Kidney (tissue), 13 donors: ENCODE measurements at regions not wholly inside any gene's neighbourhood (a gene's known extent, or its start where the extent isn't known, plus 50 kb on each side); places are given as distances from the start of the nearest gene placed in this dataset.

Experiments used
- DNase-seq, 5 donors: peaks; one replicate each; pipeline ENCODE4 v3.0.0-alpha.2; 2013 to 2020
- FAIRE-seq: peaks from 2 replicates; lab custom pipeline; 2012; peaks lifted over from hg19 to GRCh38; lab: Jason Lieb, UNC
- H3K27ac ChIP-seq, 2 donors: one replicate each; pipeline ENCODE4 v1.7.0; 2013; ENCODE audit warnings: low read depth in 2 of 2, low read length in 2 of 2, inconsistent platforms in 1 of 2
- H3K27me3 ChIP-seq: one replicate; pipeline ENCODE4 v1.7.1; 2013; ENCODE audit warnings: low read length, inconsistent platforms; ENCODE audit not compliant: control insufficient read depth, insufficient read depth
- H3K36me3 ChIP-seq, 3 donors: one replicate each; pipeline versions ENCODE4 v1.7.0 to v1.7.1; 2013; ENCODE audit warnings: low read length in 3 of 3, control low read depth in 1 of 3, inconsistent platforms in 1 of 3; ENCODE audit not compliant: insufficient read depth in 3 of 3, control insufficient read depth in 2 of 3
- H3K4me1 ChIP-seq, 3 donors: one replicate each; pipeline versions ENCODE4 v1.7.0 to v1.7.1; 2013; ENCODE audit warnings: low read length in 3 of 3, inconsistent platforms in 1 of 3, low read depth in 1 of 3; ENCODE audit not compliant: control insufficient read depth in 2 of 3, insufficient read depth in 2 of 3
- H3K4me3 ChIP-seq, 3 donors: one replicate each; pipeline versions ENCODE4 v1.7.0 to v1.8.1; 2013; ENCODE audit warnings: low read length in 3 of 3, control low read depth in 1 of 3, inconsistent platforms in 1 of 3
- H3K9ac ChIP-seq, 3 donors: one replicate each; pipeline versions ENCODE4 v1.7.0 to v1.7.1; 2013; ENCODE audit warnings: low read length in 3 of 3, control low read depth in 1 of 3, inconsistent platforms in 1 of 3
- H3K9me3 ChIP-seq, 3 donors: one replicate each; pipeline versions ENCODE4 v1.7.0 to v1.7.1; 2013; ENCODE audit warnings: low read length in 3 of 3, control low read depth in 1 of 3, inconsistent platforms in 1 of 3; ENCODE audit not compliant: control insufficient read depth in 2 of 3, insufficient read depth in 1 of 3
- intact Hi-C: fragments of 100-400 bp; cut with DNase I; formaldehyde crosslinking; loops from one replicate; pipeline ENCODE4 v1.11.1; 2022
- TF ChIP-seq, protein P1 (sequence below): IDR thresholded peaks from 3 replicates; pipeline ENCODE4 v1.5.1; 2012; ENCODE audit warnings: mild to moderate bottlenecking, moderate library complexity, borderline replicate concordance; ENCODE audit not compliant: insufficient read depth; ENCODE audit errors: extremely low read depth
- donor health status: control.
- donor health status: control.
- donor health status: control.
- donor health status: control.
- donor health status: control.
- donor health status: DM: yes; HTN: yes; CAD: no.
- donor health status: Normal renal cell carcinoma (clear cell type).

DNA sequence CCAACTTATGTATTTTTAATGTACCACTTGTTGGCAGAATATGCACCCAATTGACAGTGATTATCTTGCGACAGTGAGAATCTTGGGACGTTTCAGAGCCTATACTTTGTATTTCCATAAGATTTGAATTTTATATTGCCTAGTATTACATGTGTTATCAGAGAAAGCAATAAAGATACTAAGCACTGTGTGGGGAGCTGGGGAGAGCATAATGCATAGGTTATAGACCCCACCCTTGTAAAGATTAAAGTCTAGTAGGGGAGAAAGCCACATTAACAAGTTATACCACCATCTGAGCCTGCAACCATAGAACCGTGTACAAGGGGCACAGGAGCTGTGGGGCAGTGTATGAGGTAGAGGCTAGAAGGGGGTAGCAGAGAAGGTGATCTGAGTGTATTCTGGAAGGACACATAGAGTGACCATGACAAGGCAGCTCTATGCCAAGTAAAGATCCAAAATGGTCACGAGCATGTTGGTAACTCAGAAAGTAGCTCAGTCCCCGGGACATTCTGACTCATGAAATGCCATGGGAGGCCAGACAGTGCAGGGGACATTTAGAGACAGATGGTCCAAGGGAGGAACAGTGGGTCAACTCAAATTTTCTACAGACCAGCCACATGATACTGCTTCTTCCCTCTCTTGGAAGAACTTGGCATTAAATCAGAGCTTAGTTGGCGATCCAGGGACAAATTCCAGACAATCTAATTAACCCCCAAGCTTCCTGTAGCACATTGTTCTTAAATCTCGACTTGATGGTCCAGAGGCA, 84.5 kb downstream of the ADRA2A start:
- Histone ChIP-seq H3K4me3 (no peak overlapping the region), H3K9ac (no peak overlapping the region), H3K27me3 (no peaks in the 10 kb centered on the region), H3K9me3 (peaks cover 0 to 3% (median 0%) of the 10 kb centered on the region in 3 donors), H3K4me1 (no peaks in the 10 kb centered on the region), H3K36me3 (no peaks in the 10 kb centered on the region), H3K27ac (no peak overlapping the region)
- FAIRE-seq: no peak
- TF ChIP-seq, protein P1, sequence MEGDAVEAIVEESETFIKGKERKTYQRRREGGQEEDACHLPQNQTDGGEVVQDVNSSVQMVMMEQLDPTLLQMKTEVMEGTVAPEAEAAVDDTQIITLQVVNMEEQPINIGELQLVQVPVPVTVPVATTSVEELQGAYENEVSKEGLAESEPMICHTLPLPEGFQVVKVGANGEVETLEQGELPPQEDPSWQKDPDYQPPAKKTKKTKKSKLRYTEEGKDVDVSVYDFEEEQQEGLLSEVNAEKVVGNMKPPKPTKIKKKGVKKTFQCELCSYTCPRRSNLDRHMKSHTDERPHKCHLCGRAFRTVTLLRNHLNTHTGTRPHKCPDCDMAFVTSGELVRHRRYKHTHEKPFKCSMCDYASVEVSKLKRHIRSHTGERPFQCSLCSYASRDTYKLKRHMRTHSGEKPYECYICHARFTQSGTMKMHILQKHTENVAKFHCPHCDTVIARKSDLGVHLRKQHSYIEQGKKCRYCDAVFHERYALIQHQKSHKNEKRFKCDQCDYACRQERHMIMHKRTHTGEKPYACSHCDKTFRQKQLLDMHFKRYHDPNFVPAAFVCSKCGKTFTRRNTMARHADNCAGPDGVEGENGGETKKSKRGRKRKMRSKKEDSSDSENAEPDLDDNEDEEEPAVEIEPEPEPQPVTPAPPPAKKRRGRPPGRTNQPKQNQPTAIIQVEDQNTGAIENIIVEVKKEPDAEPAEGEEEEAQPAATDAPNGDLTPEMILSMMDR: no peak
- intact Hi-C loops: no loop called here
- DNase-seq: no peak

DNA sequence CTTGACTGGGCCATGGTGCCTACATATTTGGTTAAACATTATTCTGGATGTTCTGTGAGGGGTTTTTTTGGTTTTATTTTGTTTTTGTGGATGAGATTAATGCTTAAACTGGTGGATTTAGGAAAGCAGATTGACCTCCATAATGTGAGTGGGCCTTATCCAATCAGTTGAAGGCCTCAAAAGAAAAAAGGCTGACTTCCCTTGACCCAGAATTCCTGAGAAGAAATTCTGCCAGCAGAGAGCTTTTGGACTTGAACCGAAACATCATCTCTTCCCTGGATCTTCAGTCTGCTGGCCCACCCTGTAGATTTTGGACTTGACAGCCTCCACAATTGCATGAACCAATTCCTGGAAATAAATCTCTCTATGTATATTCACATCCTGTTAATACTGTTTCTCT, 94.4 kb downstream of the ADRA2A start:
- TF ChIP-seq, protein P1: no peak
- intact Hi-C loops: no loop called here
- no peak for FAIRE-seq
- no peaks in the 10 kb centered on the region for H3K27me3 ChIP-seq
- no peak overlapping the region for H3K27ac ChIP-seq
- H3K9ac ChIP-seq: no peak overlapping the region
- DNase-seq: no peak
- H3K4me3 ChIP-seq: no peak overlapping the region
- peaks cover 0 to 4% (median 0%) of the 10 kb centered on the region in 3 donors for H3K9me3 ChIP-seq
- no peaks in the 10 kb centered on the region for H3K4me1 ChIP-seq
- no peaks in the 10 kb centered on the region for H3K36me3 ChIP-seq

DNA sequence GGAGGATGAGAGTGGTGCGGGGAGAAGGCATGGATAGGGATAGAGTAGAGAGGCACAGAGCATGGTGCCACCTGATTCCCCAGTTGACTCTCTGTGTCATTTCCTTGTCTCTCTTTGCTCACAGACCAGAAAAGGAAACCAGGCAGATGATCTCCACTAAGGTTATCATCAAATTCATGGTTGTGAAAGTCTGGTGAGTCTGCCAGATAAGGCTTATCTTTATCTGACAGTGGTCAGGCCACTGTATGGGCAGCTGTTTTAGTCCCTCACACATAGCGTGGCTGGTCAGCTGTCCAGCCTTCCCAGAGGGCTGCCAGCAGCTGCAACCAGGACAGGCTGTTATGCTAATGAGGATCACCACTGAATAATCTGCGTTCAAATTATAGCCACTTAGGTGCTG, 99.0 kb downstream of the ADRA2A start:
- no peak overlapping the region for H3K27ac ChIP-seq
- H3K9ac ChIP-seq: no peak overlapping the region
- H3K9me3 ChIP-seq: peaks cover 0 to 4% (median 0%) of the 10 kb centered on the region in 3 donors
- TF ChIP-seq, protein P1: no peak
- no peaks in the 10 kb centered on the region for H3K27me3 ChIP-seq
- intact Hi-C loops: no loop called here
- DNase-seq: peak in 1 of 5 donors; percentile 64
- no peak for FAIRE-seq
- H3K4me1 ChIP-seq: no peaks in the 10 kb centered on the region
- H3K36me3 ChIP-seq: no peaks in the 10 kb centered on the region
- H3K4me3 ChIP-seq: no peak overlapping the region
